HG02938 (cell line): ENCODE measurements at regions not wholly inside any gene's neighbourhood (a gene's known extent, or its start where the extent isn't known, plus 50 kb on each side); places are given as distances from the start of the nearest gene placed in this dataset.
A peak's percentile ranks its signal among the peaks of the same experiment; 100 is the strongest.
"Not testable (repeated sequence)": the region's sequence is repeated elsewhere in the genome, so short reads cannot be mapped to it uniquely, and the experiment has no call there.

Source experiments
- ATAC-seq: cut with Tn5 transposase; IDR thresholded peaks from one replicate; pipeline ENCODE4 v1.9.1; 2021; ENCODE audit warnings: mild to moderate bottlenecking, moderate library complexity; ENCODE audit not compliant: unreplicated experiment

DNA sequence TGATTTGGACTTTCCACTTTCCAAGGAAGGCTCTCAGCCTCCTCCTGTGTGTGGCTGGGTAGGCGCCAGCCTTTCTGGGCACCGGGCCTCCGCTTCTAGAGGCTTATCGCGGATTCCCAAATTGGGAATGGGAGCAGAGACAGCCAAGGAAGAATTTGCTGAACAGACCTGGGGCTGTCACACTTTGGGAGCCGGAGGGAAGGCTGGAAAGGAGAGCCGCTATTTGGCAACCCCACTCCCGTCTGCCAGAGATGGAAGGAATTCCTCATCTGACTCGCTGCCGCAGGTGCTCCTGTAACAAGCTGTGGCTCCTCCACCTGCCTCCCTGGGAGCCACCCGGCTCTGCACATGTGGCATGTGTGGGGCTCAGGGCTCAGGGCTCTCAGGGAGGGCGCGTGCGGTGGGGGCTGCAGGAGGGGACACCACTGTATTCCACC lies 50.8 kb upstream of the ECHDC3 start:
- no peak for ATAC-seq

DNA sequence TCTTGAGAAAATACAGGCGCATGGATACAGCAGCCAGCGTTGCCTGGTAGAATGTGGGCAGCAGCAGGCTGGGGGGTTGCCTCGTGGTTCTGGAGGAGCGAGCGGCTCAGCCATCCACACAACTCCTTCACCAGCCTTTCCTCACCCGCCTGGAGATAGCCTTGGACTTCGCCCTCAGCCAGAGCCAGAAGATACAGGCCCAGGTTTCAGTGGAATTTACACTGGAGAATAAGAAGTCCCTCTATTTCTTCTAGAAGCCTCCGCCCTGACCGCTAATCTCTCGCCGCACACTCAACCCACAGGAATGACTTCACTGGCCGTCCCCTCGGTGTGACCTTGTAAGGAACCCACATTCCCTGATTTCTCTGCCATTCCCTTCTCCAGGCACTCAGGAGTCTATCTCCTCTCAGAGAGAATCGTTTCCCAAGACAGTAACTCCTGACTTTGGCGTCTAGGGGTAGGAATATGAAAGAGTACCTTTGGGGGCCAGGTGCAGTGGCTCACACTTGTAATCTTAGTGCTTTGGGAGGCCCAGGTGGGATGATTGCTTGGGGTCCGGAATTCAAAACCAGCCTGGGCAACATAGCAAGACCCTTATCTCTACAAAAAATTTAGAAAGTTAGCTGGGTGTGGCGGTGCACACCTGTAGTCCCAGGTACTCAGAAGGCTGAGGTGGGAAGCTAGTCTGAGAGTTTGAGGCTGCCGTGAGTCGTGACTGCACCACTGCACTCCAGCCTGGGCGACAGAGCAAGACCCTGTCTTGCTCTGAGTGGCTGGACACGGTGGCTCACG lies 52.0 kb upstream of the ECHDC3 start:
- no peak for ATAC-seq

DNA sequence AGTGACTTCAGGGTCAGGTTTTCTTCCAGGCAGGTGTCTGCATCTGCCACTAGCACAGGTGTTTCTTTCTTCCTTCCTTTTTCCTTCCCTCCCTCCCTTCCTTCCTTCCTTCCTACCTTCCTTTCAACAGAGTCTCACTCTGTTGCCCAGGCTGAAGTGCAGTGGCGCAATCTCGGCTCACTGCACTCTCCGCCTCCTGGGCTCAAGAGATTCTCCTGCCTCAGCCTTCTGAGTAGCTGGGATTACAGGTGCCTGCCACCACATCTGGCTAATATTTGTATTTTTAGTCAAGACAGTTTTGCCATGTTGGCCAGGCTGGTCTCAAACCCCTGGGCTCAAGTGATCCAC lies 53.8 kb upstream of the ECHDC3 start:
- ATAC-seq, result not testable (repeated sequence)

DNA sequence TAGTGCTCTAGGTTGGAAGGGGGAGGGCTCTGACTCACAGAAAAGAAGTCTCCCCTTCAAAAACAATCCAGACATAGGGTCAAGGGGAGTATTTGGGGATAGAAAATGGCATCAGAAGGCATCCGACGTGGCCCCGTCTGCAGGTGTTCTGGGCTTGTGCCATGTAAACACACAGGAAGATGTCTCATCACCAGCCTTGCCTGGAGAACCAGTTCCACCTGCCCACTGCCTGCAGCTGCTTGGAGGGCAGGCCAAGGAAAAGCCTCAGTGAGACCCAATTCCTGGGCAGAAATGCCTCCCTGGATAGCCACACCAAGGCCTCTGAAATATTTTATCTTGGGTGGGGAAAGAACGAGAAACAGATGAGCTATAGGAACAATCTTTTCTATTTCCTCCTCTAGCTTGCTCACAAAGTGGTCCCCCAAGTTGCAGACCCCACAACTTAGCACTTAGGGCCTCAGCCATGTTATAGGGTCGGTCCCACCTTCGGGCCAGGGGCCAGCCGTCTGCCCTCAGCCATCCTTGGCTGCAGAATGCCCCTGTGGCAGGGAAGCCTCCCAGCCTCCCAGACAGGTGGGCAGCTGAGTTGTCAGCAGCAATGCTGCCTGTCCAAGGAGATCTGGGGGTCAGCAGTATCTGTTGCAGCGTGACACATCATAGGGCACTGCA lies 54.3 kb upstream of the ECHDC3 start:
- no peak for ATAC-seq

DNA sequence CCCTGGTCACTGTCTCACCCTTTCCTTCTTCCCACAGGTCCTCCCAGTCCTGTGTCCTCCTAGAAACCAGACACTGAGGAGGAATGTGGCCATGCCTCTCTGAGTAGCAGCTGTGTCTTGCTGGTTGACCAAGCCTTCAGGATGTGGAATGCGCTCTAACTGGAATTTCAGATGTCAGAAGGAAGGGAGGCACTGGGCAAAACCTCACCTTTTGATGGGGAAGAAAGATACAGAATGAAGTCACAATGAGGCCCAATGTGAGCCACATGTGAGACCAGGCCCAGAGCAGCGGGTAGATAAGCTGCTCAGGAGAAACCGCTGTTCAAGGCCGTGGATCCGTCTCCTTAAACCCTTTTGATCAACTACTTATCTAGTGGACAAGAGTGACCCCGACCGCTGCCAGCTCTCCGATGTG lies 54.8 kb upstream of the ECHDC3 start:
- no peak for ATAC-seq

DNA sequence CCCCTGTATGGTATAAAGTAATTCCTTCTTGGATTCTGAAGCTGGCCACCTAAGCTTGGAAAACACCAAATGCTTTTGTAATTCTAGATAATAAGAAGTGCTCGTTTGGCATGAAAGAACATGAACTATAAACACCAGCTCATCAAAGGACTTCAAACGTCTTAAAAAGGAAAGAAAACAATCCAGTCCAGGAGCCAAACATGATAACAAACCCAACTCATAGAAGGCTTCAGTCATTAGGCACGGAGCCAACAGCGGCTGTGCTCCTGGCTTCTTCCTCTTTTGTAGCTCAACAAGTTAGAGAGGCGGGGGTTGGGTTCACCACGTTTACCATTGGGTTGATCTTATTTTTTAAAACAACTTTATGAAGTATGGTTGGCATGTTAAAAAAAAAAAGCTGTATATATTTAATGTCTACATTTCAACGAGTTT lies 56.4 kb upstream of the ECHDC3 start:
- ATAC-seq, result no peak

DNA sequence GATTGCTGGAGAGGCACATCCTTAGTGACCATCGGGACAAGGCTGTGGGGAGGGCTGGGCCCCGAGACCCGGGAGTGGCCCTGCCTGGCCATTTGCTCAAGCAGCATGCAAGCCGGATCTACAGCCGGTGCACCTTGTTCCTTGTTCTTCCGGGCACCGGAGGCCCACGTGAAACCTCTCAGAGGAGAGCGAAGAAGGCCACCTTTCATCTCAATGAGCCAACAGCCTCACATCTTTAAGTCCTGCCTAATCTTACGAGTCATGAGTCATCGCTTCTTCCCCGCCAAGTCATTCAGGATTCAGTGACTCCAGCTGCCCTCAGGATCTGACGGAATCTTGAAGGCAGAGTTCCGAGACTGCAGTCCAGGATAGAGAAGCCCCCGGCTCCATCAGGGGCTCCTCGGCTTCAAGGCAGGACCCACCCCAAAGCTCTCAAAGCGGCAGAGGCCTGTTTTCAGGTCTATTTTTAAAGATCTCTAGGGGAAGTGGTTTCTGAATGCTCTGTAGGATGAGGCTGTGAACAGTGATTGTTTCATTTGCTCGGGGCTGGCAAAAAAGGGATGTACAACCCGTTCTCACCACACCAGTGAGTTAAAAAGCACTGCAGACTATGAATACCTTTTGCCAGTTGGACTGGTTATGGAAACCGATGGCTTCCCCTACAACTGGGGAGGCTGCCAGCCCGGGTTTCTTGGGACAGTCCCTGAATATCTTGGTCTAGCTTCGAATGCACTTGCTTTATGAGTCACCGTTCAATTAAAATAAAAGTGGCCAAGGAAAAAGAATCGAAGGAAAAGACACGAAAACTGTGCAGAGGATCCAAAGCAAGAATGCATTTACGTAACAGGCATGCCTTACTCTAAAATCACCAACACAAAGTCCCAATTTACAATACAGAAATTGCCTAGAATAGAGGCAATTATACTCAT lies 57.2 kb upstream of the ECHDC3 start:
- peak; percentile 76 for ATAC-seq

DNA sequence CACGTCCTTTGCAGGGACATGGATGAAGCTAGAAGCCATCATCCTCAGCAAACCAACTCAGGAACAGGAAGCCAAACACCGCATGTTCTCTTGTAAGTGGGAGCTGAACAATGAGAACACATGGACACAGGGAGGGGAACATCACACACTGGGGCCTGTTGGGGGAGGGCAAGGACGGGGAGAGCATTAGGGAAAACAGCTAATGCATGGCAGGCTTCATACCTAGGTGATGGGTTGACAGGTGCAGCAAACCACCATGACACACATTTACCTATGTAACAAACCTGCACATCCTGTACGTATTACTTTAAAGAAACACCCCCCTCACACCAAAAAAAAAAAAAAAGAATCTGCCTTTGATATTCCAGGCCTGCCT lies 57.9 kb upstream of the ECHDC3 start:
- ATAC-seq, result peak; percentile 10

DNA sequence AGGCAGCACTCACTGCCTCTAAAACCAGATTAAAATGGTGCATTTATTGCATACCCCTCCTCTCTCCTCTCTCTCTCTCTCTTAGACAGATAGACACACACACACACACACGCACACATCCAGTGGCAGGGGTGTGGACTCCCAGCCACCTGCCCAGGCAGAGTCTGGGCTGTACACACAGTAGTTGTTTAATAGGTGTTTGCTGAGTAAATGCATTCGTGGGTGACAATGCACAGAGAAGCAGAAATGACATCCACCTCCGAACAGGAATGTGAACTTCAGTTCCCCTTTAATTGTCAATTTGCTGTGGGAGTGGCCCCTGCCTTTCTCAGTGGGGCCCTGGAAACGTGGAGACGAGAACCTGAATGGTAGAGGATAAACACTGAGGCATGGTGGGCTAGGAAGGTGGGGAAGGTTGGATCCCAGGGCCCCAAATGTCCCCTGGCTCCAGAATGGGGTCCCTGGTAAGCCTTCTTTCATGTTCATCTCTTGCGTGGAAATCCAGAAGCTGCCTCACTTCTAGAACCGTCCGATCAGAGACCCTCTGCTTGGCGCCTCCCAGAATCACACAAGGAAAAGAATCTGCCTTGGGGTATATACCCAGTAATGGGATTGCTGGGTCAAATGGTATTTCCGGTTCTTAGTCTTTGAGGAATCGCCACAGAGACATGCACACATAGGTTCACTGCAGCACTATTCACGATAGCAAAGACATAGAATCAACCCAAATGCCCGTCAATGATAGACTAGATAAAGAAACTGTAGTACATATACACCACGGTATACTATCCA lies 58.5 kb upstream of the ECHDC3 start:
- no peak for ATAC-seq

DNA sequence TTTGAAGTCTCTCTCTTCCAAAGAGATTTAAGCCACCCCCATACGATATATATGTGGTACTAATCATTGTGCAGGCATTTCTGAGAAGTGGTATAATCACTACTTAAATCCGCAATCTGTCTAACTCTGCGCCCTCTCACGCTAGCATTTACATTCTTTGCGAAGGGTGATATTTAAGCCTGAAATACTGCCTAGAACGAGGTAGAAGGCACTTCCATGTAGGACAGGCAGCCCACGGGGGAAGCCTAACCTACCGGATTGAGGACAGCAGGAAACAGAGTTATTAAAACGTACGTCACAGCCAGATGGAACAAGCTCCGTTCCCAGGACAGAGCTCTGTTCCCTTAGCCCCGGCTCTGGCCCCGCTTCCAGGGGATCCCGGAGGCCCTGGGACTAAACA lies 59.3 kb upstream of the ECHDC3 start:
- ATAC-seq, result no peak

DNA sequence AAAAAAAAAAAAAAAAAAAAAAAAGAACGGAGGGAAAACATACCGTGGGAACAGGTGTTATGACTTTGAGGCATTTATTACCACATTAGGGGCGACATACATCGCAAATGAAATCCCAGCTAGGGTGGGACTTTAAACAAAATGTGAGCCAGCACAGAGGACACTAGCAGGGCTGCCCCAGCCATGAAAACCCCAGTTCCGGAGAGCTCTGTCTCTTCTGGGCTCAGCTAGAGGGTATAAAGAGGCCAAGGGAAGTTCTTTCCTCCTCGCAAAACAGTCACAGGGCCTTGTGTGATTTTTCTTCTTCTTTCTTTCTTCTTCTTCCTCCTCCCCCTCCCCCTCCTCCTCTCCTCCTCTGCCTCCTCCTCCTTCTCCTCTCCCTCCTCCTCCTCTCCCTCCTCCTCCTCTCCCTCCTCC lies 59.9 kb upstream of the ECHDC3 start:
- ATAC-seq, result no peak

DNA sequence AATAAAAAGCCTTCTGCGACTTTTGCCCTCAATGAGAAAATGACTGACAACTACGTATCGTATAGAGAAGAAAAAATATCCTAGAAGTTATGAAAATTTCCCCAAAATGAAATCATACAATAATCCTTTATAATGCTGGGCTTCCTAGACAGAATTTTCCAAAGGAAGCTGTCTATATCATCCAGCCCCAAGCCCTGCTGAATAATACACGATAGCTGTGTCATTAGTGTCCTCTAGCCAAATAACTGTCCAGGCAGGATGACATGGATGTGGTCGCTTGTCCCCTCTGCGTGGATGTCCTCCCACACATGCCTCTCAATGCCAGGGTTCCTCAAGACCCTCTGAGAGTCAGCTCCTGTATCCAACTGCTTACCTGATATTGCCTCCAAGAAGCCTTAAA lies 61.7 kb upstream of the ECHDC3 start:
- ATAC-seq, result no peak

DNA sequence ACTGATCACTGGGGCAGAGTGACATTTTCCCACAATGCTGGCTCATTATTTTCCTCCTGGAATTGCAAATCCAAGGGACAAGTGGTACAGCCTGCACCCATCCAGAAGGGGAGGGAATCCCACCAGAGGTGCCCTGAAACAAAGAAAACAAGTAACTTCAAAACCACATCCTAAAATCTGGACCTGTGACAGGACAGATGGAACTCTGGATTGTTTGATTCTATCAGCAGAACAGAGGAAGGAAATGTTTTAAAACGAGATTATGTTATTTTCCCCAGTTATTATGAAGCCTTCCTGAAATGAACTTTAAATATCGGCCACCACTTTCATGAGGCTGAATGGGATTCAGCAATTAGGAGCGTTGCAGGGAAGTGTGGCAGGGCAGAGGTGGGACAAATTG lies 62.2 kb upstream of the ECHDC3 start:
- ATAC-seq, result no peak

DNA sequence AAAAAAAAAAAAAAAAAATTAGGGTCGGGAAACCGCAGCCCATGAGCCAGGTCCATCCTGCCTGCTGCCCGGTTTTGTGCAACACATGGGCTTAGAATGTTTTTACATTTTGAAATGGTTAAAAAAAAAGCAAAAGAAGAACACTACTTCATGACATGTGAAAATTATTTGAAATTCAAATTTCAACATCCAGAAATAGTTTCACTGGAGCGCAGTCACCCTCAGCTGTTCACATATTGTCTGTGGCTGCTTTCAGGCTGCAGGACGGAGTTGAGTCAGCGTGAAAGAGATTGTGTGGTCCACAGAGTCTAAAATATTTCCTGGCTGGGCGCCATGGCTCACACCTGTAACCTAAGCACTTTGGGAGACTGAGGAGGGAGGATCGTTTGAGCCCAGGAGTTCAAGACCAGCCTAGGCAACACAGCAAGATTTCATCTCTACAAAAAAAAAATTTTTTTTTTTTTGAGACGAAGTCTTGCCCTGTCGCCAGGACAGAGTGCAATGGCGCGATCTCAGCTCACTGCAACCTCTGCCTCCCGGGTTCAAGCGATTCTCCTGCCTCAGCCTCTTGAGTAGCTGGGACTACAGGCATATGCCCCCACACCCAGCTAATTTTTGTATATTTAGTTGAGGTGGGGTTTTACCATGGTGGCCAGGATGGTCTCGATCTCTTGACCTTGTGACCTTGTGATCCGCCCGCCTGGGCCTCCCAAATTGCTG lies 63.9 kb upstream of the ECHDC3 start:
- peak; percentile 91 for ATAC-seq

DNA sequence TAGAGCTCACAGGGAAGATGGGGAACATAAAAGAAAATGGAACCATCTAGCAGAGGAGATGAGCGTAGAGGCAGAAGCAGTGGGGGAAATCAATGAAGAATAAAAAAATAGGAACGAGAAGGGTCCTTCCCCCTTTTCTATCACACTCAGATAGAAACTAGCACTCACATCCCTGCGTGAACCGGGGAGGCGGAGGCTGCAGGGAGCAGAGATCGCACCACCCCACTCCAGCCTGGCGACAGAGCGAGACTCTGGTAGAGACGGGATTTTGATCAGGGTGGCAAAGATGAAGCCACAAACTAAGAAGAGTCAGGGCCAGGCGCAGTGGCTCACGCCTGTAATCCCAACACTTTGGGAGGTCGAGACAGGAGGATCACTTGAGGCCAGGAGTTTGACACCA lies 64.7 kb upstream of the ECHDC3 start:
- ATAC-seq, result peak; percentile 5

DNA sequence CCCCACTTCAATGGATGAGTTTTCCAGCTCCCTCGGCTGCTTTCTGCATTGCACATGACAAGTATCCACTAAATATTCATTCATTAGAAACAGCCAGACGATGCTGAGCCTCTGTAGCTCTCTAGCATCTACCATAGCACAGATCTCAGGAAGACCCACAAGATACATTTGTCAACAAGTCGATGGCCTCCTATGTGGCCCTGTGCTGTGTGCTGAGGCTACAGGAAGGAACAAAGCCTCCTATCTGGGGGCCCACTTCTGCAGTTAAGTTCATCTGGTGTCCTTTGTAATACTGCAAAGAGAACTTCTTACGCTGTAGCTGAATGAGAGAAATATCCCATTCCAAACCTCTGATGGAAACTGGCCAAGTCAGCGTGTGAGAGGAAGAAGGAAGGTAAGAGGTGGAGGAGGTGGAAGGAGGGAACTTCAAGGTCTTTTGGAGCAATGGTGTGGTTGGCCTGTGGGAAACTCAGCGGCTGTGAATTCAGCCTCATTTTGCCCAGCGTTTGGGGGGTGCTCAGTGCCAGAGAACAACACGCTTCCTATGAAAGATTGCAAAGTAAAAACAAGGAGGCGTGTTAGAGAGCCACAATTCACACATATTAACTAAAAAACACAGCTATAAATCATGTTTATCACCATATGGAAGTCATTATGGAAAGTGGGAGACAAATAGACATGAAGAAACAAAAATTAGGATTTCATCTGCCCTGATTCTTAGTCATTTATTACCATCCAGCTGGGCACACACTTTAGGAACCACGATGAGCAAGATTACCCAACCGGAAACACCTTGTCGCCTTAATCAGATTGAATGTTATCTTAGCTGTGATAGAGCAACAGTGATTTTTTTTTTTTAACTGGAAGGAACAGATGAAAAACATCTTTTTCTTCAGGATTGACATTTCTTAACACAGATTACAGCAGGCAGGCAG lies 62.2 kb upstream of the USP6NL start:
- no peak for ATAC-seq

DNA sequence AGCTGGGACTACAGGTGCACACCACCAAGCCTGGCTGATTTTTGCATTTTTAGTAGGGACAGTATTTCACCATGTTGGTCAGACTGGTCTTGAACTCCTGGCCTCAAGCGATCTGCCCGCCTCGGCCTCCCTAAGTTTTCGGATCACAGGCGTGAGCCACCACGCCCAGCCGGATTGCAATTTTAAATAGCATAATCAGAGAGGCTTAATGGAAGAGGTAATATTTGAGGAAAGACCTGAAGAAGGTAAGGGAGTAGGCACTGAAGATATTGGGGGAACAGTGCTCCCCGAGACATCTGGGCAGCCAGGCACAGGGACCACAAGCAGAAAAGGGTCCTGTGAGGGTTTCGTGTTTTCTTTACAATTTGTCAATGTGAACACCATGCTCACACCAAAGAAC lies 61.4 kb upstream of the USP6NL start:
- ATAC-seq, result no peak

DNA sequence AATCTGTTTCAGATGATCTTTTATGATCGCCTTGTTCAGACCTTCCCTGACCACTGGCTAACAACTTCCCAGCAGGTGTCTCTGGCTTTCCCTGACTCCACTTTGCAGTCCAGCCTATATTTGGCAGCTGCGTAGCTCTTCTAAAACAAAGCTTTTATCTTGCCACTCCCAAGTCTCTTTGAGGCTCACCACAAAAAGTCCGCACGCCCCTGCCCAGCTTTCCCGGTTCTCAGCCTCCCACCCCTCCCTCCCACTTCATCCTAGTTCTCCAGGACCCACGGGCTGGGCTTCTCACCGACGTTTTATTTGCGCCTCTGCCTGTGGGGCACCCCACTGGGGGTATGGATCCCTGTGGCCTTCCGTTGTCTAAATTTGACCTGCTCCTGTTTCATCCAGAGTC lies 58.9 kb upstream of the USP6NL start:
- no peak for ATAC-seq
